Transverse colon (tissue), 4 donors: ENCODE measurements at regions not wholly inside any gene's neighbourhood (a gene's known extent, or its start where the extent isn't known, plus 50 kb on each side); places are given as distances from the start of the nearest gene placed in this dataset.

Experiments used
- EP300 ChIP-seq: sonication (generic); formaldehyde crosslinking; IDR thresholded peaks from one replicate; pipeline ENCODE4 v1.6.1; 2017; ENCODE audit warnings: antibody characterized with exemption, low read depth
- POLR2A ChIP-seq: fragments of 450-650 bp; IDR thresholded peaks from one replicate; pipeline ENCODE4 v1.6.1; 2016; ENCODE audit warnings: antibody characterized with exemption, mild to moderate bottlenecking, moderate library complexity
- POLR2AphosphoS5 ChIP-seq, 3 donors: sonication (generic); formaldehyde crosslinking; IDR thresholded peaks; one replicate each; pipeline ENCODE4 v1.6.1; 2016; ENCODE audit warnings: antibody characterized with exemption in 3 of 3
- TF ChIP-seq, protein P1 (sequence below), 5 experiments: fragments of 200-600 bp in 3 of 5; fragments of 450-650 bp in 2 of 5; sonication (generic) in 3 of 5; IDR thresholded peaks; 1 replicate in 2 of 5; 2 replicates in 3 of 5; pipeline ENCODE4 v1.5.1; 2016 to 2017; ENCODE audit warnings: antibody characterized with exemption in 5 of 5, inconsistent platforms in 3 of 5, mild to moderate bottlenecking in 2 of 5, moderate library complexity in 1 of 5

DNA sequence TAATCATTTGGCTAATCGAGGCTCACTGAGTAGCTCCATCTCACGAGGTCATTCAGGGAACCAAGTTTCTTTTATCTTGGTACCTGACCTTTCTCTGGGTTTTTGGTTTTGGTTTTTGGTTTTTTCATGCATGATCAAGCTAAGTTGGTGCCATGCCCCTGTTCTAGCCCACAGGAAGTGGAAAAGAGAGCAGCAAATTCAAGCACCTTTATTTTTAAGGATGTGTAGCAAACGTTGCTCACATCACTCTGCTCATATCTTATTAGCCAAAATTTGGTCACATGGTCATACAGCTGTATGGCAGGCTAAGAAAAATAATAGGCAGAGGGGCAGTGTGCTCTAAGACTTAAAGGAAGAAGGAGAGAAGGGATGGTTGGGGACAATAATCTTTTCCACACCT lies 593.5 kb downstream of the DIAPH3 start:
- TF ChIP-seq, protein P1, sequence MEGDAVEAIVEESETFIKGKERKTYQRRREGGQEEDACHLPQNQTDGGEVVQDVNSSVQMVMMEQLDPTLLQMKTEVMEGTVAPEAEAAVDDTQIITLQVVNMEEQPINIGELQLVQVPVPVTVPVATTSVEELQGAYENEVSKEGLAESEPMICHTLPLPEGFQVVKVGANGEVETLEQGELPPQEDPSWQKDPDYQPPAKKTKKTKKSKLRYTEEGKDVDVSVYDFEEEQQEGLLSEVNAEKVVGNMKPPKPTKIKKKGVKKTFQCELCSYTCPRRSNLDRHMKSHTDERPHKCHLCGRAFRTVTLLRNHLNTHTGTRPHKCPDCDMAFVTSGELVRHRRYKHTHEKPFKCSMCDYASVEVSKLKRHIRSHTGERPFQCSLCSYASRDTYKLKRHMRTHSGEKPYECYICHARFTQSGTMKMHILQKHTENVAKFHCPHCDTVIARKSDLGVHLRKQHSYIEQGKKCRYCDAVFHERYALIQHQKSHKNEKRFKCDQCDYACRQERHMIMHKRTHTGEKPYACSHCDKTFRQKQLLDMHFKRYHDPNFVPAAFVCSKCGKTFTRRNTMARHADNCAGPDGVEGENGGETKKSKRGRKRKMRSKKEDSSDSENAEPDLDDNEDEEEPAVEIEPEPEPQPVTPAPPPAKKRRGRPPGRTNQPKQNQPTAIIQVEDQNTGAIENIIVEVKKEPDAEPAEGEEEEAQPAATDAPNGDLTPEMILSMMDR (IDR thresholded peaks at IDR 0.05), result no peak
- TF ChIP-seq POLR2A (no peak), POLR2AphosphoS5 (IDR thresholded peaks at IDR 0.05) (no peak), EP300 (no peak)
